HEK293 (cell line): ENCODE measurements at regions not wholly inside any gene's neighbourhood (a gene's known extent, or its start where the extent isn't known, plus 50 kb on each side); places are given as distances from the start of the nearest gene placed in this dataset.

Experiments
- CTCF ChIP-seq: fragments of 450-650 bp; formaldehyde crosslinking; IDR thresholded peaks from 2 replicates; pipeline ENCODE4 v1.5.1; 2016; ENCODE audit warnings: missing biosample characterization, missing genetic modification characterization
- GLIS2 ChIP-seq: fragments of 450-650 bp; formaldehyde crosslinking; IDR thresholded peaks from 2 replicates; pipeline ENCODE4 v1.5.1; 2016; ENCODE audit warnings: missing biosample characterization, missing genetic modification characterization
- HOXD13 ChIP-seq: sonication (generic); formaldehyde crosslinking; IDR thresholded peaks from 2 replicates; pipeline ENCODE4 v1.8.0; 2022; ENCODE audit warnings: missing genetic modification reagents, borderline replicate concordance
- KLF9 ChIP-seq: fragments of 450-650 bp; formaldehyde crosslinking; IDR thresholded peaks from 2 replicates; pipeline ENCODE4 v1.5.1; 2016; ENCODE audit warnings: missing biosample characterization, missing genetic modification characterization, low read depth
- ZBTB10 ChIP-seq: fragments of 450-650 bp; formaldehyde crosslinking; IDR thresholded peaks from 2 replicates; pipeline ENCODE4 v1.5.1; 2016; ENCODE audit warnings: missing biosample characterization, missing genetic modification characterization
- ZBTB8A ChIP-seq: fragments of 450-650 bp; formaldehyde crosslinking; IDR thresholded peaks from 2 replicates; pipeline ENCODE4 v1.5.1; 2016; ENCODE audit warnings: missing biosample characterization, missing genetic modification characterization
- ZIC2 ChIP-seq: fragments of 450-650 bp; formaldehyde crosslinking; IDR thresholded peaks from 2 replicates; pipeline ENCODE4 v1.5.1; 2016; ENCODE audit warnings: missing biosample characterization, missing genetic modification characterization
- ZNF114 ChIP-seq: fragments of 450-650 bp; formaldehyde crosslinking; IDR thresholded peaks from 2 replicates; pipeline ENCODE4 v1.5.0; 2017; ENCODE audit warnings: missing biosample characterization, missing genetic modification characterization
- ZNF148 ChIP-seq: fragments of 450-650 bp; formaldehyde crosslinking; IDR thresholded peaks from 2 replicates; pipeline ENCODE4 v1.5.0; 2017; ENCODE audit warnings: missing biosample characterization, missing genetic modification characterization, borderline replicate concordance
- ZNF157 ChIP-seq: fragments of 450-650 bp; formaldehyde crosslinking; IDR thresholded peaks from 2 replicates; pipeline ENCODE4 v1.5.1; 2016; ENCODE audit warnings: missing biosample characterization, missing genetic modification characterization
- ZNF19 ChIP-seq: fragments of 450-650 bp; formaldehyde crosslinking; IDR thresholded peaks from 2 replicates; pipeline ENCODE4; 2016; ENCODE audit warnings: missing biosample characterization, missing genetic modification characterization, low read depth
- ZNF324 ChIP-seq: fragments of 450-650 bp; formaldehyde crosslinking; IDR thresholded peaks from 2 replicates; pipeline ENCODE4 v1.5.1; 2016; ENCODE audit warnings: missing biosample characterization, missing genetic modification characterization
- ZNF449 ChIP-seq: fragments of 450-650 bp; formaldehyde crosslinking; IDR thresholded peaks from 2 replicates; pipeline ENCODE4 v1.5.1; 2017; ENCODE audit warnings: missing biosample characterization, mild to moderate bottlenecking, missing genetic modification characterization, moderate library complexity
- ZNF548 ChIP-seq: fragments of 450-650 bp; formaldehyde crosslinking; IDR thresholded peaks from 2 replicates; pipeline ENCODE4 v1.5.1; 2016; ENCODE audit warnings: missing biosample characterization, missing genetic modification characterization
- ZNF549 ChIP-seq: fragments of 450-650 bp; IDR thresholded peaks from 2 replicates; pipeline ENCODE4 v1.5.1; 2018; ENCODE audit warnings: missing biosample characterization, missing genetic modification characterization, mild to moderate bottlenecking, inconsistent platforms, moderate library complexity
- ZNF561 ChIP-seq: fragments of 450-650 bp; IDR thresholded peaks from 2 replicates; pipeline ENCODE4 v1.5.1; 2018; ENCODE audit warnings: missing biosample characterization, missing genetic modification characterization, borderline replicate concordance
- ZNF692 ChIP-seq: fragments of 450-650 bp; formaldehyde crosslinking; IDR thresholded peaks from 2 replicates; pipeline ENCODE4 v1.5.1; 2016; ENCODE audit warnings: missing biosample characterization, missing genetic modification characterization
- ZSCAN23 ChIP-seq: fragments of 450-650 bp; formaldehyde crosslinking; IDR thresholded peaks from 2 replicates; pipeline ENCODE4 v1.5.1; 2016; ENCODE audit warnings: missing biosample characterization, missing genetic modification characterization

- TF ChIP-seq ZNF449 (tag by site-specific recombination) (peak; percentile 93), ZNF548 (no peak), ZNF148 (no peak), HOXD13 (peak; percentile 82), ZNF19 (tag by site-specific recombination) (no peak), ZNF324 (no peak), ZBTB10 (tag by site-specific recombination) (no peak), ZNF692 (tag by site-specific recombination) (0 out of 2 replicates have a peak, but pooled peaks have one; percentile 30), ZNF549 (tag by site-specific recombination) (no peak), KLF9 (no peak; the same call in 1 of the 2 replicates), ZNF157 (tag by site-specific recombination) (no peak), ZSCAN23 (tag by site-specific recombination) (no peak), ZIC2 (tag by site-specific recombination) (peak; percentile 94), ZNF561 (tag by site-specific recombination) (peak; percentile 73; the same call in 1 of the 2 replicates), GLIS2 (peak; percentile 40; the same call in 1 of the 2 replicates), CTCF (peak; percentile 76), ZBTB8A (peak; percentile 33; the same call in 1 of the 2 replicates), ZNF114 (tag by site-specific recombination) (no peak)
These were observed 75.2 kb downstream of the PITPNM2 start (continued) for GRCh38 chr12:123075646-123076171.
